Sigmoid colon (tissue), 6 donors: ENCODE measurements at regions not wholly inside any gene's neighbourhood (a gene's known extent, or its start where the extent isn't known, plus 50 kb on each side); places are given as distances from the start of the nearest gene placed in this dataset.

ENCODE experiments used
- DNase-seq: peaks from one replicate; pipeline ENCODE4 v3.0.0-alpha.2; 2019
- H3K27ac ChIP-seq, 4 donors: fragments of 200-600 bp; sonication (generic); one replicate each; pipeline ENCODE4 v1.5.1; 2016 to 2019; ENCODE audit warnings: mild to moderate bottlenecking in 1 of 4
- H3K27me3 ChIP-seq, 3 donors: fragments of 200-600 bp; sonication (generic); one replicate each; pipeline ENCODE4 v1.5.1; 2019; ENCODE audit warnings: mild to moderate bottlenecking in 1 of 3
- H3K36me3 ChIP-seq, 4 donors: fragments of 200-600 bp; sonication (generic); one replicate each; pipeline ENCODE4 v1.5.1; 2016 to 2019
- H3K4me1 ChIP-seq, 4 donors: fragments of 200-600 bp; sonication (generic); one replicate each; pipeline ENCODE4 v1.5.1; 2017 to 2019
- H3K4me3 ChIP-seq, 4 donors: fragments of 200-600 bp; sonication (generic); one replicate each; pipeline ENCODE4 v1.5.1; 2017 to 2019; ENCODE audit warnings: mild to moderate bottlenecking in 2 of 4, moderate library complexity in 1 of 4
- H3K9me3 ChIP-seq, 4 donors: fragments of 200-600 bp in 3 of 4; sonication (generic) in 3 of 4; one replicate each; pipeline versions ENCODE4 v1.5.1 to v1.6.1; 2013 to 2019
- CTCF ChIP-seq, 4 experiments: fragments of 450-650 bp in 3 of 4; fragments of 200-600 bp in 1 of 4; IDR thresholded peaks; one replicate each; pipeline ENCODE4 v1.5.1; 2016 to 2019; ENCODE audit warnings: antibody characterized with exemption in 4 of 4, mild to moderate bottlenecking in 3 of 4, moderate library complexity in 2 of 4
- EP300 ChIP-seq, 4 donors: sonication (generic); formaldehyde crosslinking; IDR thresholded peaks; one replicate each; pipeline ENCODE4 v1.6.1; 2017; ENCODE audit warnings: antibody characterized with exemption in 4 of 4
- POLR2A ChIP-seq, 2 donors: fragments of 450-650 bp; IDR thresholded peaks; one replicate each; pipeline ENCODE4 v1.6.1; 2016; ENCODE audit warnings: antibody characterized with exemption in 2 of 2, mild to moderate bottlenecking in 2 of 2, moderate library complexity in 2 of 2
- POLR2AphosphoS5 ChIP-seq, 4 donors: sonication (generic); formaldehyde crosslinking; IDR thresholded peaks; one replicate each; pipeline ENCODE4 v1.6.1; 2017; ENCODE audit warnings: antibody characterized with exemption in 4 of 4
- WGBS, 2 donors: extraction: QIAGEN DNeasy Blood & Tissue Kit; methylation state at CpG; one replicate each; pipeline ENCODE4 v1.1.7; 2013; 5-methylcytosine and 5-hydroxymethylcytosine counted together
- intact Hi-C: fragments of 100-400 bp; cut with DNase I; formaldehyde crosslinking; loops from one replicate; pipeline ENCODE4 v1.15.1; 2023
- donor health status: healthy with polysubstance abuse.
- donor health status: healthy.

- Histone ChIP-seq H3K9me3 (no peaks in the 10 kb centered on the region), H3K27me3 (no peaks in the 10 kb centered on the region), H3K4me1 (peaks cover 0 to 32% (median 14%) of the 10 kb centered on the region in 4 donors), H3K36me3 (no peaks in the 10 kb centered on the region), H3K27ac (no peak overlapping the region), H3K4me3 (no peak overlapping the region)
- intact Hi-C loops: no loop called here
- WGBS, 2 donors: 91 to 93% methylated on average over 16 of the region's 16 CpGs
- DNase-seq: no peak
- no peak for TF ChIP-seq POLR2AphosphoS5 (IDR thresholded peaks at IDR 0.05)
- no peak for TF ChIP-seq CTCF (IDR thresholded peaks at IDR 0.05)
- TF ChIP-seq EP300 (IDR thresholded peaks at IDR 0.05): no peak
- no peak for TF ChIP-seq POLR2A (IDR thresholded peaks at IDR 0.05)
These were observed 254.0 kb downstream of the KLF6 start for GRCh38 chr10:3530783-3531645.

GRCh38 chr10:3530346-3530745, 254.7 kb downstream of the KLF6 start:
- Histone ChIP-seq H3K27me3 (no peaks in the 10 kb centered on the region), H3K36me3 (no peaks in the 10 kb centered on the region), H3K9me3 (no peaks in the 10 kb centered on the region), H3K4me1 (peaks cover 0 to 38% (median 20%) of the 10 kb centered on the region in 4 donors), H3K27ac (no peak overlapping the region), H3K4me3 (no peak overlapping the region)
- no peak for DNase-seq
- TF ChIP-seq CTCF (IDR thresholded peaks at IDR 0.05) (no peak), POLR2A (IDR thresholded peaks at IDR 0.05) (no peak), POLR2AphosphoS5 (IDR thresholded peaks at IDR 0.05) (no peak), EP300 (IDR thresholded peaks at IDR 0.05) (no peak)
- intact Hi-C loops: no loop called here
- WGBS, 2 donors: 96 to 97% methylated on average over 13 of the region's 13 CpGs

GRCh38 chr10:3529691-3530090, 255.3 kb downstream of the KLF6 start:
- TF ChIP-seq EP300 (IDR thresholded peaks at IDR 0.05) (no peak), POLR2AphosphoS5 (IDR thresholded peaks at IDR 0.05) (no peak), CTCF (IDR thresholded peaks at IDR 0.05) (no peak), POLR2A (IDR thresholded peaks at IDR 0.05) (no peak)
- Histone ChIP-seq H3K36me3 (no peaks in the 10 kb centered on the region), H3K4me3 (no peak overlapping the region), H3K9me3 (no peaks in the 10 kb centered on the region), H3K4me1 (peaks cover 0 to 38% (median 21%) of the 10 kb centered on the region in 4 donors), H3K27ac (peak overlapping the region in 2 of 4 donors; percentile 27 to 82), H3K27me3 (no peaks in the 10 kb centered on the region)
- no peak for DNase-seq
- WGBS, 2 donors: 91 to 97% methylated on average over 11 of the region's 11 CpGs
- intact Hi-C loops: loop anchor here (10.0 kb wide), 2 partner anchors 215 to 235 kb away; no protein-coding TSS in a partner anchor

GRCh38 chr10:3528823-3529403, 256.1 kb downstream of the KLF6 start:
- no peaks in the 10 kb centered on the region for H3K36me3 ChIP-seq
- 87 to 89% methylated on average over 10 of the region's 10 CpGs for WGBS, 2 donors
- peaks cover 0 to 38% (median 21%) of the 10 kb centered on the region in 4 donors for H3K4me1 ChIP-seq
- DNase-seq: no peak
- no peak overlapping the region for H3K4me3 ChIP-seq
- intact Hi-C loops: loop anchor here (10.0 kb wide), 2 partner anchors 216 to 234 kb away; no protein-coding TSS in a partner anchor
- H3K9me3 ChIP-seq: no peaks in the 10 kb centered on the region
- H3K27me3 ChIP-seq: no peaks in the 10 kb centered on the region
- peak overlapping the region in 3 of 4 donors; percentile 70 to 82 (median 80) for H3K27ac ChIP-seq
- TF ChIP-seq POLR2A (IDR thresholded peaks at IDR 0.05) (no peak), EP300 (IDR thresholded peaks at IDR 0.05) (no peak), POLR2AphosphoS5 (IDR thresholded peaks at IDR 0.05) (no peak), CTCF (IDR thresholded peaks at IDR 0.05) (no peak)
